MM.1S (cell line): ENCODE measurements at regions not wholly inside any gene's neighbourhood (a gene's known extent, or its start where the extent isn't known, plus 50 kb on each side); places are given as distances from the start of the nearest gene placed in this dataset.

Experiments used
- DNase-seq: peaks from one replicate; pipeline ENCODE4 v3.0.0-alpha.2; 2015
- H2AFZ ChIP-seq: fragments of 300-600 bp; sonication (generic); 2 replicates; pipeline ENCODE4 v1.6.0; 2016; ENCODE audit warnings: antibody characterized with exemption, low read length
- H3F3A ChIP-seq: fragments of 300-600 bp; sonication (generic); 2 replicates; pipeline ENCODE4 v1.6.1; 2016; ENCODE audit warnings: mild to moderate bottlenecking, antibody characterized with exemption, low read length, moderate library complexity, mixed read lengths; ENCODE audit not compliant: insufficient read depth
- H3K27ac ChIP-seq: fragments of 300-600 bp; sonication (generic); 2 replicates; pipeline ENCODE4 v1.5.1; 2016; ENCODE audit warnings: mild to moderate bottlenecking, low read length
- H3K27me3 ChIP-seq: fragments of 300-600 bp; sonication (generic); replicated peaks from 2 replicates; pipeline ENCODE4 v1.6.0; 2016; ENCODE audit warnings: low read length; ENCODE audit not compliant: insufficient read depth
- H3K36me3 ChIP-seq: fragments of 300-600 bp; sonication (generic); replicated peaks from 2 replicates; pipeline ENCODE4 v1.6.1; 2016; ENCODE audit warnings: mild to moderate bottlenecking, low read length, mixed read lengths; ENCODE audit not compliant: insufficient read depth
- H3K4me1 ChIP-seq: fragments of 300-600 bp; sonication (generic); 2 replicates; pipeline ENCODE4 v1.6.1; 2016; ENCODE audit warnings: low read length, mixed read lengths
- H3K4me2 ChIP-seq: fragments of 300-600 bp; sonication (generic); 2 replicates; pipeline ENCODE4 v1.6.0; 2016; ENCODE audit warnings: low read depth, low read length
- H3K4me3 ChIP-seq: fragments of 300-600 bp; sonication (generic); 2 replicates; pipeline ENCODE4 v1.5.1; 2016; ENCODE audit warnings: low read length, mixed read lengths
- H3K79me2 ChIP-seq: fragments of 300-600 bp; sonication (generic); 2 replicates; pipeline ENCODE4 v1.6.1; 2016; ENCODE audit warnings: mixed run types, low read length, mixed read lengths
- H3K9ac ChIP-seq: fragments of 300-600 bp; sonication (generic); 2 replicates; pipeline ENCODE4 v1.6.1; 2016; ENCODE audit warnings: low read length, mixed read lengths
- H3K9me2 ChIP-seq: fragments of 300-600 bp; sonication (generic); replicated peaks from 2 replicates; pipeline ENCODE4 v1.6.1; 2016; ENCODE audit warnings: mild to moderate bottlenecking, low read length, mixed read lengths; ENCODE audit not compliant: insufficient read depth
- H3K9me3 ChIP-seq: fragments of 300-600 bp; sonication (generic); replicated peaks from 2 replicates; pipeline ENCODE4 v1.6.1; 2016; ENCODE audit warnings: mild to moderate bottlenecking, low read length, mixed read lengths; ENCODE audit not compliant: insufficient read depth
- H4K20me1 ChIP-seq: fragments of 300-600 bp; sonication (generic); 2 replicates; pipeline ENCODE4 v1.6.1; 2016; ENCODE audit warnings: mild to moderate bottlenecking, low read length, moderate library complexity, mixed read lengths; ENCODE audit not compliant: insufficient read depth
- CTCF ChIP-seq: fragments of 300-600 bp; sonication (generic); IDR thresholded peaks from 2 replicates; pipeline ENCODE4 v1.5.1; 2016; ENCODE audit warnings: antibody characterized with exemption, low read length, mixed read lengths
- EZH2 ChIP-seq: fragments of 300-600 bp; sonication (generic); optimal IDR thresholded peaks from 2 replicates; pipeline ENCODE3; 2017; ENCODE audit warnings: low read depth, mild to moderate bottlenecking, antibody characterized with exemption, low read length, mixed read lengths
- EZH2phosphoT487 ChIP-seq: fragments of 300-600 bp; sonication (generic); IDR thresholded peaks from 2 replicates; pipeline ENCODE4 v1.6.1; 2018; ENCODE audit warnings: antibody characterized with exemption, low read length

DNA sequence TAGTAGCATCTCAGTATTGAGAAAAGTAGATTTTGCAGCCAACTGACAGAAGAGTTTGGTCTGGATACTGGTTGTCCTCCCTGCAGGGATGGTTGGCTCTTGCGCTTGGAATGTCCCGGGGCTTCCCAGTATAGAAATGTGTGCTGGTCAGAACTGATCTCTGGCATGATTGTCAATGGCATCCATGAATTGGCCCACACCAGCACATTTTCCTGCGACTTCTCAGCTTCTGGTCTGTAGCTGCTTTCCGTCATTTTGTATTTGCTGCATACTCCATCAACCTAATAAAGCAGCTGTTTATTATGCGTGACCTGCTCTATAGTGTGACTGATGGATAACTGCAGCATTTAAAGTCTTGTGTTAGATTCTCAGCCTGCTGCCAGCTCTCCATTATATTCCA lies 203.7 kb downstream of the S1PR1 start:
- no peak overlapping the region for H3K4me3 ChIP-seq
- no peak for DNase-seq
- H2AFZ ChIP-seq, result no peak overlapping the region
- no peak overlapping the region for H3K4me2 ChIP-seq
- no peaks in the 10 kb centered on the region for H3K9me2 ChIP-seq
- no peaks in the 10 kb centered on the region for H3K27me3 ChIP-seq
- H3F3A ChIP-seq, result no peaks in the 10 kb centered on the region
- H3K27ac ChIP-seq, result no peak overlapping the region
- no peaks in the 10 kb centered on the region for H3K79me2 ChIP-seq
- H3K9ac ChIP-seq, result no peak overlapping the region
- TF ChIP-seq EZH2, result no peak
- no peak for TF ChIP-seq EZH2phosphoT487
- TF ChIP-seq CTCF, result no peak
- no peaks in the 10 kb centered on the region for H3K9me3 ChIP-seq
- H3K4me1 ChIP-seq, result no peaks in the 10 kb centered on the region
- no peaks in the 10 kb centered on the region for H4K20me1 ChIP-seq
- no peaks in the 10 kb centered on the region for H3K36me3 ChIP-seq

GRCh38 chr1:101444381-101444780 lies 207.6 kb downstream of the S1PR1 start:
- H4K20me1 ChIP-seq, result no peaks in the 10 kb centered on the region
- H3K27me3 ChIP-seq, result no peaks in the 10 kb centered on the region
- H3F3A ChIP-seq, result no peaks in the 10 kb centered on the region
- H3K27ac ChIP-seq, result no peak overlapping the region
- DNase-seq, result no peak
- no peak for TF ChIP-seq EZH2phosphoT487
- TF ChIP-seq CTCF, result no peak
- TF ChIP-seq EZH2, result no peak
- H3K4me1 ChIP-seq, result no peaks in the 10 kb centered on the region
- no peaks in the 10 kb centered on the region for H3K79me2 ChIP-seq
- no peak overlapping the region for H3K9ac ChIP-seq
- no peaks in the 10 kb centered on the region for H3K36me3 ChIP-seq
- no peaks in the 10 kb centered on the region for H3K9me2 ChIP-seq
- H3K9me3 ChIP-seq, result no peaks in the 10 kb centered on the region
- no peak overlapping the region for H3K4me2 ChIP-seq
- no peak overlapping the region for H3K4me3 ChIP-seq
- no peak overlapping the region for H2AFZ ChIP-seq

GRCh38 chr1:101444873-101445618 lies 208.2 kb downstream of the S1PR1 start:
- Histone ChIP-seq H3K79me2 (no peaks in the 10 kb centered on the region), H3K4me1 (no peaks in the 10 kb centered on the region), H2AFZ (no peak overlapping the region), H3K27ac (no peak overlapping the region), H3K4me3 (no peak overlapping the region), H3K9me2 (no peaks in the 10 kb centered on the region), H3K4me2 (no peak overlapping the region), H3K36me3 (no peaks in the 10 kb centered on the region), H4K20me1 (no peaks in the 10 kb centered on the region), H3K9me3 (no peaks in the 10 kb centered on the region), H3F3A (no peaks in the 10 kb centered on the region), H3K9ac (no peak overlapping the region), H3K27me3 (no peaks in the 10 kb centered on the region)
- DNase-seq, result no peak
- TF ChIP-seq EZH2 (no peak), EZH2phosphoT487 (no peak), CTCF (no peak)
